ENCODE measurements at regions not wholly inside any gene's neighbourhood (a gene's known extent, or its start where the extent isn't known, plus 50 kb on each side); places are given as distances from the start of the nearest gene placed in this dataset.

- CTCF ChIA-PET = interaction anchor here (1.3 kb wide), 1 partner anchor 10 kb away, joined by 3 read pairs; no protein-coding TSS in a partner anchor
- DNase-seq (ENCODE audit: extremely low spot score) = no peak
- POLR2A ChIA-PET = no interaction called here
These were observed 53.2 kb upstream of the SLCO4A1 start for GRCh38 chr20:62589150-62589498.

DNA sequence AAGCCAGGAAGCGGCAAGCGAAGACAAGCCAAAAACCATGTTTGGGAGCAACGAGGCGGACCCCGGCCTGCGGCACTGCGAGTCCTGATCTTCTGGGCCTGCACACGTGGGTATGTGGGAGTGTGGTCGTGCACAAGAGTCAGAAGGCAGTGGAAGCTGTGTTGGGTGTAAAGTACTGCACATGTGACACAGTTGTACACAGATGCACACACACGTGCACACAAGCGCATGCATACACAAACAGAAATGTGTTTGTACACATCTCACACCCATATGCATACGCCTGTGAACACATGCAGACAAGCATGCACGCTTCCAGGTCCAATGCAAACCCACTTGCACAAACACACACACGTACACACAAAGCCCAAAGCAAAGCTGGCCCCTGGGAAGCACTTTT lies 52.6 kb upstream of the SLCO4A1 start:
- no peak for TF ChIP-seq CTCF (IDR thresholded peaks at IDR 0.05; ENCODE audit: control extremely low read depth, extremely low read depth, low read depth, missing control alignments)
- DNase-seq (ENCODE audit: extremely low spot score) = no peak
- ChIA-PET CTCF (no interaction called here), POLR2A (no interaction called here)

More at GRCh38 chr20:62589150-62589498, 53.2 kb upstream of the SLCO4A1 start:
- TF ChIP-seq CTCF (IDR thresholded peaks at IDR 0.05; ENCODE audit: control extremely low read depth, extremely low read depth, low read depth, missing control alignments) = no peak

DNA sequence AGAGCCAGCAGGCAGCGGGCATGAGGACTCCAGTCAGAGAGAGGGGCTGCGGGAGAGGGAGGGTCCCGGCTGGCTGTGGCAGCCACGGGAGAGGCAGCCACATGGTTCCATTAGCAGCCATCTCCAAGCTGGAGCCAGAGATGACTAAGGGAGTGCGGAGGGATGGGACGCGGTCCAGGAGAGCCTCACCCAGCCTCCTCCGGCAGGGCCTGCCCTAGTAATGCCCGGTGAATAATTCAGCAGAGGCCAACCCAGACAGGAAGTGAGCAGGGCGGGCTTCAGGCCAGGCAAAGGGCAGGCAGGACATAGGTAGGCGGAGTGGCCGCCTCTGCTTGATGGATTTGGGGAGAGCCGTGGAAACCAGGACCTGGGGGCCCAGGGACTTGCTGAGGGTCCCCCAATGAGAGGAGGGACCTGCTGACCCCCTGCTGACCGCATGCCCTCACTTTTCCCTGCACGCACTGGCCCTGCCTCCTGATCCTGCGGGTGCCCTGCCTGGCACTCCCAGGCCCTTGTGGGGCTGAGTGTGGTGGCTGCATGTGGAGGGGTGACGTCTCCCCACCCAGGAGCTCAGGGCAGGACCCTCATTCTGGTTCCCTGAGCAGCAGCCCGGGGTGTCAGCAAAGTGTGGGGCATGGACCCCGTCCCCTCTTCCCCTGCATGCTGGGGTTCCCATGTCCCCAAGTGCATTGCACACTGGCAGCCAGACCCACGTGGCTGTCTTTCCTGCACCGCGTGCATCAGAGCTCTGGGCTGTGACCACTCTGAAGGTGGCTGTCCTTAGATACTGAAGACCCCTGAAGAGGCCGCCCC lies 51.8 kb upstream of the SLCO4A1 start:
- DNase-seq (ENCODE audit: extremely low spot score) = no peak
- no peak for TF ChIP-seq CTCF (IDR thresholded peaks at IDR 0.05; ENCODE audit: control extremely low read depth, extremely low read depth, low read depth, missing control alignments)
- ChIA-PET POLR2A (no interaction called here), CTCF (interaction anchor here (1.3 kb wide), 1 partner anchor 27 kb away, joined by 4 read pairs; no protein-coding TSS in a partner anchor)

GRCh38 chr20:62591122-62591468 lies 51.2 kb upstream of the SLCO4A1 start:
- ChIA-PET POLR2A (no interaction called here), CTCF (interaction anchor here (1.3 kb wide), 1 partner anchor 26 kb away, joined by 4 read pairs; no protein-coding TSS in a partner anchor)
- no peak for DNase-seq (ENCODE audit: extremely low spot score)
- no peak for TF ChIP-seq CTCF (IDR thresholded peaks at IDR 0.05; ENCODE audit: control extremely low read depth, extremely low read depth, low read depth, missing control alignments)

DNA sequence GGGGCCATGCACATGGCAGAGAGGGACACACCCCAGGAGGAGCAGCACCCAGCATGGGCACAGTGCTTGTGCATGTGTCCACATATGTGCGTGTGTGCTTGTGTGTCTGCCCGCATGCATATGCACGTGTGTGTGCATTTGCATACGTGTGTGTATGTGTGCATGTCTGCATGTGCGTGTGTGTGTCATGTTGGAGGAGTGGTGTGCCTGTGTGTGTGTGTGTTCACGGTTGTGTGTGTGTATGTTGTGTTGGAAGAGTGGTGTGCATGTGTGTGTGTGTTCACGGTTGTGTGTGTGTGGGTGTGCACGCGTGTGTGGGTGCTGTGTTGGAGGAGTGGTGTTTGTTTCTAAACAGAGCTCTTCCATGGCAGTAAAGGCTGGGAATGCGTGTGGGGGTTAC lies 50.7 kb upstream of the SLCO4A1 start:
- ChIA-PET POLR2A (no interaction called here), CTCF (interaction anchor here (1.3 kb wide), 1 partner anchor 26 kb away, joined by 4 read pairs; no protein-coding TSS in a partner anchor)
- no peak for DNase-seq (ENCODE audit: extremely low spot score)
- no peak for TF ChIP-seq CTCF (IDR thresholded peaks at IDR 0.05; ENCODE audit: control extremely low read depth, extremely low read depth, low read depth, missing control alignments)
